GM21390 (cell line): ENCODE measurements at regions not wholly inside any gene's neighbourhood (a gene's known extent, or its start where the extent isn't known, plus 50 kb on each side); places are given as distances from the start of the nearest gene placed in this dataset.

Experiments used
- ATAC-seq: cut with Tn5 transposase; IDR thresholded peaks from one replicate; pipeline ENCODE4 v1.9.1; 2021; ENCODE audit not compliant: unreplicated experiment

GRCh38 chr3:145727476-145727875 is 433.5 kb downstream of the PLOD2 start:
- no peak for ATAC-seq

DNA sequence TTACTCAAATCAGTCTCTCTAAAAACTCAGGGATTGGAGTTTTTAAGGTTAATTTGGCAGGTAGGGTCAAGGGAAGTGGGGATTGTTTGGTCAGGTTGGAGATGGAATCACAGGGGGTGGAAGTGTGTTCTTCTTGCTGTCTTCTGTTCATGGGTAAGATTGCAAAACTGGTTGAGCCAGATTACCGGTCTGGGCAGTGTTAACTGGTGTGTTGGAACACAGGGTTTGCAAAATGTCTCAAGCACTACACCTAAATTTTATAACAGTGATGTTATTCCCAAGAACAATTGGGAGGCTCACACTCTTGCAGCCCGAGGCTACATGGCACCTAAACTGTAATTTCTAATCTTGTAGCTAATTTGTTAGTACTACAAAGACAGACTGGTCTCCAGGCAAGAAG is 425.4 kb downstream of the PLOD2 start:
- ATAC-seq, result no peak

GRCh38 chr3:145737952-145738351 is 423.0 kb downstream of the PLOD2 start:
- ATAC-seq, result no peak

DNA sequence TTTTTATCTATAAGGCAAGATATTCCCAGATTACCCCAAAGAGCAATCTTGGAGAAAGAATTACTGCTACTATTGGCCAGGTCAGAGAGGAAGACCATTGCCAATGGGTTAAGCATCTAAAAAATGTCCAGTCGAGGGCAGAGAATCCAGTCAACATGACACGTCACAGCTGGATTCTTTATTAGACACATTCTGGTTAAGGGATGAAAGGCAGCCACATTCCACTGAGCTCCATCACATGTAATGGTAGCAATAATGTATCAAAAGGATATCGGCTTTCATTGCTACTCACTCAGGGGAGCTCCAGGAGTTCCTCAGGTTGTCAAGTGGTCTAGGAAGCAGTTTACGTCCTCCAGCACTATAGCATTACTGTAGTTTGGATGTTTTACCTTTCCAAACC is 421.1 kb downstream of the PLOD2 start:
- no peak for ATAC-seq

- ATAC-seq, result no peak
Observed at GRCh38 chr3:145750657-145751056, 410.3 kb downstream of the PLOD2 start.

GRCh38 chr3:145752576-145752975 is 408.4 kb downstream of the PLOD2 start:
- ATAC-seq, result no peak

- ATAC-seq, result no peak
Observed at GRCh38 chr3:145754605-145755289, 406.2 kb downstream of the PLOD2 start.

DNA sequence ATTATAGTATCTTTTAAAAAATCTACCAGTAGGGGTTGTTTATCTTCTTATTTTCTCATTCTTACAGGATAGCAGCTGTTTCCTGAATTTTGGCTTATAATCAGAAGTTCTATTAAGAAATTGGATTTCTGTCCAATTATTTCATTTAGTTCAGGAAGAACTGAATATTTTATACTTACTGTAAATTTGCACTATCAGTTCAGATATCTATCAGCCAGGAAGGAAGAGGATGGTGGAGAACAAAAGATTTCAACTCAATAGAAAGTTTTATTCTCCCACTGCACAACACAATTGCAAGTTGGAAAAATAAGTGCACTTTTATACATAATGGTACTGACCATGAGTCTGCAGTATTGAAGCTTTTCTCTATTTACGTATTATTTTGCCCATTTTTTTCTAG is 400.9 kb downstream of the PLOD2 start:
- no peak for ATAC-seq

GRCh38 chr3:145767909-145768308 is 393.1 kb downstream of the PLOD2 start:
- no peak for ATAC-seq

GRCh38 chr3:145776782-145777408 is 384.1 kb downstream of the PLOD2 start:
- ATAC-seq, result peak; percentile 83

DNA sequence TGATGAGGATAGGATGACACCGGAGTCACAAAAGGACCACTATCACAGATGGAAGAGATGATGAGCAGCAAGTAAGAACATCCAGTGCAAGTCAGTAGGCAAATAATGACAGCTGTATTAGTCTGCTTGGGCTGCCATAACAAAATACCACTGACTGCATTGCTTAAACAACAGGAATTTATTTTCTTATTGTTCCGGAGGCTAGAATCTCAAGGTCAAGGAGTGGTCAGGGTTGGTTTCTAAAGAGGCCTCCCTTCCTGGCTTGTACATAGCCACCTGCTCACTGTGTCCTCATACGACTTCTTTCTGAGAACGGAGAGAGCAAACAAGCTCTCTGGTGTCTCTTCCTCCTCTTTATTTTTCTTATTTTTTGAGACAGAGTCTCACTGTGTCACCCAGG is 380.7 kb downstream of the PLOD2 start:
- ATAC-seq, result no peak

DNA sequence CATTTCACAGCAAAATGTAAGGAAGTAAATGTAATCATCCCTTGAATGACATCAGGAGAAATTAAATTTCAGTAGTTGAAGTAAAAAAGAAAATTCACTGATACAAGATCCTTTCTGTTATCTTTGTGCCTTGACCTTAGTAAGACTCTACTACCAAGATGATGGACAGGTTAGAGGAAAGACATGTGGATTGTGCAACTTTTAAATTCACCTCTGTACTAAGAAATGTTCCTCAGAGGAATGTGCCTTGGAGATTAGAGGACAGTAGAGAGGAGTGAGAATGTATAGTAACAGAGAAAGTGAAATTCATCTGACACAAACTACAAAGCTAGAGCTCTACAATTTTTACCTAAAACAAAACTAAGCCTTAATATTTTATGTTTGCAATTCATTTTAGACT is 375.3 kb downstream of the PLOD2 start:
- no peak for ATAC-seq

GRCh38 chr3:145798007-145798406 is 363.0 kb downstream of the PLOD2 start:
- ATAC-seq, result no peak

- ATAC-seq, result no peak
Observed at GRCh38 chr3:145798696-145799537, 362.1 kb downstream of the PLOD2 start.

DNA sequence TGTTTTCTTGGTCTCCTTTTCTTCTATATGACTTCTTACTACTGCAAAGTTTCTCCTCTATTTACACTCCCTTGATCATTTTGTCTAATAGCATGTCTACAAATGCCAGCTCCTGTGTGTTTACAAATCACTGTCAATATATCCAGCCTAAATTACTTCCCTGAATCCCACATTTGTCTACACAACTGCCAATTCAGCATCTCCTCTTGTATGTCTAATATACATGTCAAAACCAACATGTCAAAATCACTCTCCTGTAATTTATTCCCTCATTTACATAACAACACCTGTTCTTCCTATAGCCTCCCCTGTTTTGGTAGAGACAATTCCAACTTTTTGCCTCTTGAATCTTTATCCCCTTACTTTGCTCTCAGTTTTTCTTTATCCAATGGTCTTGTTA is 359.3 kb downstream of the PLOD2 start:
- ATAC-seq, result no peak

- ATAC-seq, result no peak
Observed at GRCh38 chr3:145807990-145808389, 353.0 kb downstream of the PLOD2 start.

- no peak for ATAC-seq
Observed at GRCh38 chr3:145812391-145812790, 348.6 kb downstream of the PLOD2 start.

DNA sequence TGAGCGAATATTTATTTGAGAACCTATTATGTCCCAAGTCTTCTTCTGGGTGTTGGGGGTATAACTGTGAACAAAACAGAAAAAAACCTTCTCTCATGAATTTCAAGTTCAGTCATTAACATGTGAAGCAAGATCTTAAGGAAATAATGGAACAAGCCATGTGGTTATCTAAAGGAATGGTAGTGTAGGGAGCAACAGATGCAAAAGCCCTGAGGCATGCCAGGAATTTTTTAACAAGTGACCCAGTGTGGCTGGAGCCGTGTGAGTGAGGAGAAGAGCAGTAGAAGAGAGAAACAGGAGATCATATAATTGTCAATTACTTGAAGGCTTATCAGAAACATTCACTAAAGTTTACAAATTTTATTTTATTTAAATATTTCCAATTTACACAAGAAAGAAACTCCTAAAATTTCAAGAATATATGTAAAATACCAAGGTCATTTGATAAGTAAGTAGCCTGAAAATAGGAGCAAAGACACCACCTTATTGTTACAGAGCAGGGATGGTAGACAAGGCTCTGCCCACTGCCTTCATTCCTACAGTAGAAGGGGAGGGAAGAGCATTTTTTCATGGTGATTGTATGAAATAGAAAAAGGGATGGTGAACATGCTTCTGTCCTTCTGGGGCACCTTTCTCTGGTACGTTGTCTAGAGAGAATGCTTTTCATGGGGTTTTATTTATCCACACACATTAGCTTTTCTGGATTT is 345.1 kb downstream of the PLOD2 start:
- no peak for ATAC-seq

DNA sequence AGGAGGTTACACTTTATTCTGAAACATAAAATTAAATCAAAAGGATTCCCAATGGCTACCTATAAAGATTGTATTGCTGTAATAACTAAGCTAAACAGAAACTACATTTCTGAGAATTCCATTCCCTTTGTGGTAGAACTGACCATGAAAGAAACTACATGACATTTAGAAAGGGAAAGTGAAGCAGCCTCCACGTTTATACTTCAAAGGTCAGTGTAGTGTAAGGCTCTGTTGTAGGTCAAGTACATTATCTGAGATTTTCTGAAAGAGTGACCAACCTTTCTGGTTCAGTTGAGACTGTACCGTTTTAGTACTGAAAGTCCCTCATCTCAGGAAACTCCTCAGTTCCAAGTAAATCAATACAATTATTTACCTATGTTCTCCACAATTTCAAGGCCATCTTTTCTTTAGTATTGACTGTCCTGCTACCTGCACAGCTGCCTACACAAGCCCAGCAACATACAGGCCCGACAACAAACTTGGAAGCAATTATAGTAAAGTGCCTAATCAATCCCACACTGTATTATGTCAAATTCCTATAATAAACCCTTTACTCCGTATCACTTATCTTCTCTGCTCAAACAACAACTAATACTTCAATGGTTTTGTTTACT is 343.0 kb downstream of the PLOD2 start:
- ATAC-seq, result no peak

DNA sequence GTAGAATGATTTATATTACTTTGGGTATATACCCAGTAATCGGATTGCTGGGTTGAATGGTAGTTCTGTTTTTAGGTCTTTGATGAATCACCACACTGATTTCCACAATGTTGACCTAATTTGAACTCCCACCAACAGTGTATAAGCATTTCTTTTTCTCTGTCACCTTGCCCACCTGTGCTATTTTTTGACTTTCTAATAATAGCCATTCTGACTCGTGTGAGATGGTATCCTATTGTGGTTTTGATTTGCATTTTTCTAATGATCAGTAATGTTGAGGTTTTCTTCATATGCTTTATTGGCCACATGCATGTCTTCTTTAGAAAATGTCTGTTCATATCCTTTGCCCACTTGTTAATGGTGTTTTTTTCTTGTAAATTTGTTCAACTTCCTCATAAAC is 340.8 kb downstream of the PLOD2 start:
- no peak for ATAC-seq

GRCh38 chr3:145842294-145842902 is 318.6 kb downstream of the PLOD2 start:
- no peak for ATAC-seq
